Loucy (cell line): ENCODE measurements at regions not wholly inside any gene's neighbourhood (a gene's known extent, or its start where the extent isn't known, plus 50 kb on each side); places are given as distances from the start of the nearest gene placed in this dataset.

Experiments used
- EZH2phosphoT487 ChIP-seq: fragments of 200-600 bp; IDR thresholded peaks from 2 replicates; pipeline ENCODE4 v1.6.1; 2018; ENCODE audit warnings: antibody characterized with exemption, mild to moderate bottlenecking, moderate library complexity, borderline replicate concordance
- TF ChIP-seq, protein P1 (sequence below): fragments of 200-600 bp; sonication (generic); conservative IDR thresholded peaks from 2 replicates; pipeline ENCODE4 v1.5.1; 2014; ENCODE audit warnings: mild to moderate bottlenecking, antibody characterized with exemption, low read length

DNA sequence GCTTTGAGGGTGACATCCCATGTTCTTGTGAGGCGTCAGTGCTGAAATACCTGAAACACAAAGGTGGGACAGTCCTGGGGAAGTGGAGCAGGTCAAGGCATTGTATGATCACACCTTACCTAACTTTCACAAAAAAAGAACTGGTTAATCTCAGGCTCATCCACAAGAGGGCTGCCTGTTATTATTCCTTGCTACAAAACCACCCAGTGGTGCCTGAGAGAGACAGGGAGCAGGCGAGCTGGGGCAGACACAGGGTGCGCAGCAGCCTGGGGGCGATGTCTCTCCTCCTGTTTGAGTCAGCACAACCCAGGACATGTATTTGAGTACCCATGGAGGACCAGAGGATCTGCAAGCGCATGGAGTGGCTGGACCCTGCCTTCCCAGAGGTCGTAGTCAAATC is 316.8 kb upstream of the ATP10A start:
- TF ChIP-seq, protein P1, sequence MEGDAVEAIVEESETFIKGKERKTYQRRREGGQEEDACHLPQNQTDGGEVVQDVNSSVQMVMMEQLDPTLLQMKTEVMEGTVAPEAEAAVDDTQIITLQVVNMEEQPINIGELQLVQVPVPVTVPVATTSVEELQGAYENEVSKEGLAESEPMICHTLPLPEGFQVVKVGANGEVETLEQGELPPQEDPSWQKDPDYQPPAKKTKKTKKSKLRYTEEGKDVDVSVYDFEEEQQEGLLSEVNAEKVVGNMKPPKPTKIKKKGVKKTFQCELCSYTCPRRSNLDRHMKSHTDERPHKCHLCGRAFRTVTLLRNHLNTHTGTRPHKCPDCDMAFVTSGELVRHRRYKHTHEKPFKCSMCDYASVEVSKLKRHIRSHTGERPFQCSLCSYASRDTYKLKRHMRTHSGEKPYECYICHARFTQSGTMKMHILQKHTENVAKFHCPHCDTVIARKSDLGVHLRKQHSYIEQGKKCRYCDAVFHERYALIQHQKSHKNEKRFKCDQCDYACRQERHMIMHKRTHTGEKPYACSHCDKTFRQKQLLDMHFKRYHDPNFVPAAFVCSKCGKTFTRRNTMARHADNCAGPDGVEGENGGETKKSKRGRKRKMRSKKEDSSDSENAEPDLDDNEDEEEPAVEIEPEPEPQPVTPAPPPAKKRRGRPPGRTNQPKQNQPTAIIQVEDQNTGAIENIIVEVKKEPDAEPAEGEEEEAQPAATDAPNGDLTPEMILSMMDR: no peak
- TF ChIP-seq EZH2phosphoT487: no peak
